ENCODE measurements at regions not wholly inside any gene's neighbourhood (a gene's known extent, or its start where the extent isn't known, plus 50 kb on each side); places are given as distances from the start of the nearest gene placed in this dataset.
"Not testable (repeated sequence)": the region's sequence is repeated elsewhere in the genome, so short reads cannot be mapped to it uniquely, and the experiment has no call there.

- Histone ChIP-seq H3K36me3 (ENCODE audit: insufficient read depth, low read length) (no peaks in the 10 kb centered on the region), H3K9ac (ENCODE audit: low read depth, low read length) (no peak overlapping the region), H3K9me3 (ENCODE audit: control insufficient read depth, insufficient read depth, low read length) (no peaks in the 10 kb centered on the region), H3K4me1 (ENCODE audit: insufficient read depth, low read length) (no peaks in the 10 kb centered on the region)
Observed at GRCh38 chr17:22514315-22514714, 822.0 kb downstream of the KCNJ18 start.

GRCh38 chr17:22514767-22515320 is 822.5 kb downstream of the KCNJ18 start:
- H3K9ac ChIP-seq (ENCODE audit: low read depth, low read length): no peak overlapping the region
- no peaks in the 10 kb centered on the region for H3K36me3 ChIP-seq (ENCODE audit: insufficient read depth, low read length)
- no peaks in the 10 kb centered on the region for H3K4me1 ChIP-seq (ENCODE audit: insufficient read depth, low read length)
- H3K9me3 ChIP-seq (ENCODE audit: control insufficient read depth, insufficient read depth, low read length): no peaks in the 10 kb centered on the region

GRCh38 chr17:22515599-22515998 is 823.3 kb downstream of the KCNJ18 start:
- H3K36me3 ChIP-seq (ENCODE audit: insufficient read depth, low read length): no peaks in the 10 kb centered on the region
- H3K4me1 ChIP-seq (ENCODE audit: insufficient read depth, low read length): no peaks in the 10 kb centered on the region
- no peaks in the 10 kb centered on the region for H3K9me3 ChIP-seq (ENCODE audit: control insufficient read depth, insufficient read depth, low read length)
- no peak overlapping the region for H3K9ac ChIP-seq (ENCODE audit: low read depth, low read length)

GRCh38 chr17:22516861-22517636 is 824.7 kb downstream of the KCNJ18 start:
- no peaks in the 10 kb centered on the region for H3K36me3 ChIP-seq (ENCODE audit: insufficient read depth, low read length)
- H3K9me3 ChIP-seq (ENCODE audit: control insufficient read depth, insufficient read depth, low read length): no peaks in the 10 kb centered on the region

GRCh38 chr17:22517716-22518115 is 825.4 kb downstream of the KCNJ18 start:
- no peaks in the 10 kb centered on the region for H3K9me3 ChIP-seq (ENCODE audit: control insufficient read depth, insufficient read depth, low read length)
- no peak overlapping the region for H3K9ac ChIP-seq (ENCODE audit: low read depth, low read length)
- no peaks in the 10 kb centered on the region for H3K4me1 ChIP-seq (ENCODE audit: insufficient read depth, low read length)
- no peaks in the 10 kb centered on the region for H3K36me3 ChIP-seq (ENCODE audit: insufficient read depth, low read length)

More at GRCh38 chr17:22516861-22517636, 824.7 kb downstream of the KCNJ18 start:
- H3K4me1 ChIP-seq (ENCODE audit: insufficient read depth, low read length): no peaks in the 10 kb centered on the region
- H3K9ac ChIP-seq (ENCODE audit: low read depth, low read length): no peak overlapping the region

GRCh38 chr17:22518185-22518584 is 825.9 kb downstream of the KCNJ18 start:
- H3K9me3 ChIP-seq (ENCODE audit: control insufficient read depth, insufficient read depth, low read length): no peaks in the 10 kb centered on the region

GRCh38 chr17:22548873-22549272 is 856.5 kb downstream of the KCNJ18 start:
- not testable (repeated sequence) for H3K4me1 ChIP-seq (ENCODE audit: insufficient read depth, low read length); H3K9ac ChIP-seq (ENCODE audit: low read depth, low read length); H3K36me3 ChIP-seq (ENCODE audit: insufficient read depth, low read length); H3K9me3 ChIP-seq (ENCODE audit: control insufficient read depth, insufficient read depth, low read length)

More at GRCh38 chr17:22518185-22518584, 825.9 kb downstream of the KCNJ18 start:
- no peaks in the 10 kb centered on the region for H3K4me1 ChIP-seq (ENCODE audit: insufficient read depth, low read length)
- H3K9ac ChIP-seq (ENCODE audit: low read depth, low read length): no peak overlapping the region
- no peaks in the 10 kb centered on the region for H3K36me3 ChIP-seq (ENCODE audit: insufficient read depth, low read length)

GRCh38 chr17:22551695-22552415 is 859.5 kb downstream of the KCNJ18 start:
- not testable (repeated sequence) for H3K36me3 ChIP-seq (ENCODE audit: insufficient read depth, low read length); H3K4me1 ChIP-seq (ENCODE audit: insufficient read depth, low read length); H3K9me3 ChIP-seq (ENCODE audit: control insufficient read depth, insufficient read depth, low read length); H3K9ac ChIP-seq (ENCODE audit: low read depth, low read length)

GRCh38 chr17:22569459-22570143 is 877.3 kb downstream of the KCNJ18 start:
- Histone ChIP-seq H3K9me3 (ENCODE audit: control insufficient read depth, insufficient read depth, low read length) (no peaks in the 10 kb centered on the region), H3K36me3 (ENCODE audit: insufficient read depth, low read length) (no peaks in the 10 kb centered on the region), H3K9ac (ENCODE audit: low read depth, low read length) (no peak overlapping the region), H3K4me1 (ENCODE audit: insufficient read depth, low read length) (no peaks in the 10 kb centered on the region)

- H3K9ac ChIP-seq (ENCODE audit: low read depth, low read length): no peak overlapping the region
- no peaks in the 10 kb centered on the region for H3K9me3 ChIP-seq (ENCODE audit: control insufficient read depth, insufficient read depth, low read length)
- no peaks in the 10 kb centered on the region for H3K4me1 ChIP-seq (ENCODE audit: insufficient read depth, low read length)
- H3K36me3 ChIP-seq (ENCODE audit: insufficient read depth, low read length): no peaks in the 10 kb centered on the region
Observed at GRCh38 chr17:22570144-22570845, 878.0 kb downstream of the KCNJ18 start.

- H3K9ac ChIP-seq (ENCODE audit: low read depth, low read length): no peak overlapping the region
- no peaks in the 10 kb centered on the region for H3K36me3 ChIP-seq (ENCODE audit: insufficient read depth, low read length)
- no peaks in the 10 kb centered on the region for H3K4me1 ChIP-seq (ENCODE audit: insufficient read depth, low read length)
- no peaks in the 10 kb centered on the region for H3K9me3 ChIP-seq (ENCODE audit: control insufficient read depth, insufficient read depth, low read length)
Observed at GRCh38 chr17:22599322-22599721, 907.0 kb downstream of the KCNJ18 start.

GRCh38 chr17:22600644-22601298 is 908.4 kb downstream of the KCNJ18 start:
- Histone ChIP-seq H3K9ac (ENCODE audit: low read depth, low read length) (no peak overlapping the region), H3K36me3 (ENCODE audit: insufficient read depth, low read length) (no peaks in the 10 kb centered on the region), H3K9me3 (ENCODE audit: control insufficient read depth, insufficient read depth, low read length) (no peaks in the 10 kb centered on the region), H3K4me1 (ENCODE audit: insufficient read depth, low read length) (no peaks in the 10 kb centered on the region)
